Activated T-cell treated with anti-CD3 and anti-CD28 coated beads for 24 hours (primary cell): ENCODE measurements at regions not wholly inside any gene's neighbourhood (a gene's known extent, or its start where the extent isn't known, plus 50 kb on each side); places are given as distances from the start of the nearest gene placed in this dataset.

ENCODE experiments used
- DNase-seq: peaks from one replicate; pipeline ENCODE4 v3.0.0-alpha.2; 2020; ENCODE audit warnings: low read depth

DNA sequence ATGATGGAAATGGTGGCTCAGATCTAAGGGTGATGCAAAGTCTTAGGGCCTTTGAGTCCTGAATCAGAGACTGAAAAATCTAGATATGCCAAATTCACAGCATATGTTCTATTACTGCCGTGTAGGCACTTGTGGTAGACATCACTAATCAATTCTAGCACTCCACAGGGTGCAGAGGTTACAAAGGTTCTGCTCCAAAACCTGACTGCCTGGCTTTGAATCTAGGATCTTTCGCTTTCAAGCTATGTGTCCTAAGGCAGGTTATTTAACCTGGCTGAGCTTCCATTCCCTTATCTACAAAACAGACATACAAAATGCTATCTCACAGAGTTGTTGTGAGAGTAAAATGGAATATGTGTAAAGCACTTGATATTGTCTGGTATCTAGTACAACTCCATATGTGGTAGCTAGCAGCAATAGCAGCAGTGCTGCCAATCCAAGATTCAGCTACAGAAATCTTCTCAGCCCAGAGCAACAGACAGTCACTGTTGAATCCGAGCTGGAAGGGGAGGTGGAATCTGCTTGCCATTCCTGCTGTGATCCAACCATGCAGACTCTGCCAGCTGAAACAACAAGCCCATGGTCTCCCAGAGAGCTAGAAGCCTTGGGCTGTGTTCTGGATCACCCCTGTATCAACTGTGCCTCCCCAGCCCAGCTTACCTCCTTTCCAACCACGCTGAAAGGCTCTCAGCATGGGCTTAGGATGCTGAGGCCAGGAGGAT is 206.9 kb downstream of the TFAP2C start:
- DNase-seq: no peak

- no peak for DNase-seq
Observed at GRCh38 chr20:56839222-56839621, 210.1 kb downstream of the TFAP2C start.

GRCh38 chr20:56839786-56840185 is 210.7 kb downstream of the TFAP2C start:
- no peak for DNase-seq

DNA sequence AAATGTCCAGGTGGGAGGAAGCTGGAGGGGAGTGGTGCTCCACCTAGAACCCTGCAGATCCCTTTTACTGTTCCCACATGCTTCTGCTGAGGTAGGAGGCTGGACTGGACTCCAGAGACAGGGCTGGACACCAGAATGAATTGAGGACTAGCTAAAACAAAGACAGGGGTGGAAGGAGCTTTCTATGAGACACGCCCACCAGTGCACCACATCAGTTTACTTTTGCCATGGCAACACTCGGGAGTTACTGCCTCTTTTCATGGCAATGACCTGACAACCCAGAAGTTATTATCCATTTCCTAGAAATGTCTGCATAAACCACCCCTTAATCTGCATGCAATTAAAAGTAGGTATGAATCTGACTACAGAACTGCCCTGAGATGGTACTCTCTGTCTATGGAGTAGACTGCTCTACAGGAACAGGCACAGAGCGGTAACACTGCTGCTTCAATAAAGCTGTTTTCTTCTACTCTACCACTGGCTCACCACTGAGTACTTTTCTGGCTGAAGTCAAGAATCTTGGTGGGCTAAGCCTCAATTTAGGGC is 211.7 kb downstream of the TFAP2C start:
- DNase-seq: no peak

GRCh38 chr20:56841346-56841908 is 212.3 kb downstream of the TFAP2C start:
- no peak for DNase-seq

DNA sequence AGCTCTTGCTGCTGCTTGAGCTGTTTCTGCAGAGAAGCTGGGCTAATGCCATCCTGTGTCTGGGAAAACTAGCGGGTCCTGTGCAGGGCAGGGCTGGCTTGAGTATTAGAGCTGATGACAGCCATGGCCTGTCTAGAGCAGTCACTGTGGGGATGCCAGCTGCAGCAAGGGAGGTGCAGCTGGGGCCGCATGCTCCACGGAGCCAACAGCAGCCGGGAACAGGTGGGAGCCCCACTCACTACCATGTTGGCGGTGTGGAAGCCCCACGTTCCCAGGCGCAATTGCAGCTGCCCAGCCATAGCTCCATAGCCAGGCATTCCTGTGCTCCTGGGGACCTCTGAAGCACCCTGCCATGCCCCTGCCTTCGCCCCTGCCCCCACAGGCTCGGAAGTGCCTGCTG is 212.9 kb downstream of the TFAP2C start:
- DNase-seq: no peak

DNA sequence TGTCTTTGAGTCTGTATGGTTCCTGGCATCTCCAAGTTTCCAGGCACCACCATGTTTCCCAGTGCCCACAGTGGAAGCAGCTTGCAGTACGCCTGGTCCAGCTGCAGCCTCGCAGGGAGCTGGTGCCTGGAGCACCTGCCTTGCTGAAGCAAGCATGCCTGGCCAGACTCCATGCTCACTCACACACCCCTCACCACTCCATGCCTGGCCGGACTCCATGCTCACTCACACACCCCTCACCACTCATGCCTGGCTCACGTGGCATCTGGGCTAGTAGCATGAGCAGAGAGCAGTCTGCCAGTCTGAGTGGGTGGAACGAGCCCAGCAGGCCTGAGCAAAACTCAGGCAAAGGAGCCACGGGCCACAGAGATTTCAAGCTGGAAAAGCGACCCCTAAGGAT is 214.3 kb downstream of the TFAP2C start:
- no peak for DNase-seq

DNA sequence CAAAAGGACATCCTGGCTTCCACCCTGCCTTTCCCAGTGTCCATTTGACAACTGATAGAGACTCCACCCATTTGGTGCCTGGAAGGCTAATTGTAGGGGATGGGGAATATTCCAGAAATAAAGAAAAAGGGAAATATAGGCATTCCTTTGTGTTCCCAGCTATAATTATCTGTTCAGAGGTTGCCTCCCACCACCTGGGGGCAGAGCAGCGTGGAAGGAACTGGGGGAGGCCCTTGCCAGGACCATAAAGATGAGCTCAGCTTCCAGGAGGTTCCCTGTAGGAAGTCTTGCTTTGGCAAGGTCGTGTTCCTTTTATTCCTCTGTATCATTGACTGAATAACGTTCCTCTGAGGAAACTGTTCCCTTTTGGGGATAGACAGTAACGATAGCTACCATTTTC is 214.7 kb downstream of the TFAP2C start:
- no peak for DNase-seq

GRCh38 chr20:56845546-56846086 is 216.5 kb downstream of the TFAP2C start:
- no peak for DNase-seq

DNA sequence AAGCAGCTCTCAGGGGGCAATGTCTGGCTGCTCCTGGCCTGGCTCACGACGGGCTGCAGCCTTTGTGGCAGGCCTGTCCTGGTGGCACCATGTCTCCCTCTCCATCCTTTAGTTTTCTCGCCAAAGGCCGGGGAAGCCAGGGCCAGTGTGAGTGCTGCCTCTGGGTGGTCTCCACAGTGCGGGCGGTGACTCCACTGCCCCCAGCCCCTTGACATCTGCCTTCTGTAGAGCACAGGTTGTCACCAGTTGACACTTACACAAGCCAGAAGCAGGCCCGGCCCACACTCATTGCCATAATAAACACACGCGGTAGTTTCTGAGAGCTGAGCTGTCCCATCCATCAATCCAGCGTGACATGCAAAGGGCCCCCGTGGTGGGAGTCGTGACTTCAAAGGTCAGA is 219.5 kb downstream of the TFAP2C start:
- DNase-seq: no peak

DNA sequence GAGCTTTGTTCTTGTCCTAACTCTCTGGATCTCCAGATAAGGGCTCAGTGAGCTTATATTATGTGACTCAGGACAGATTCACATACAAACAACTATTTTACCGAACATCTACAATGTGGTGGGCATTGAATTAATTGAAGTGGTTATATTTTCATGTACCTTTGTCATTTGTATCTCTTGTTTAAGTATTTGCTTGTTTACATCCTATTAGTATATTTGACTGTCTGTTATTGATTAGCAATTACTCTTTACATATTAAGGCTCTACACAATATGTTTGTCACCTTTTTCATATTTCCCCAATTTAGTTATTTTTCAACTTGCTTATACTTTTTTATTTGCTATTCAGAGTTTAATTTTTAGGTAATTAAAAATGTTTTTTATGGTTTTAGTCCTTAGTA is 222.4 kb downstream of the TFAP2C start:
- DNase-seq: no peak

DNA sequence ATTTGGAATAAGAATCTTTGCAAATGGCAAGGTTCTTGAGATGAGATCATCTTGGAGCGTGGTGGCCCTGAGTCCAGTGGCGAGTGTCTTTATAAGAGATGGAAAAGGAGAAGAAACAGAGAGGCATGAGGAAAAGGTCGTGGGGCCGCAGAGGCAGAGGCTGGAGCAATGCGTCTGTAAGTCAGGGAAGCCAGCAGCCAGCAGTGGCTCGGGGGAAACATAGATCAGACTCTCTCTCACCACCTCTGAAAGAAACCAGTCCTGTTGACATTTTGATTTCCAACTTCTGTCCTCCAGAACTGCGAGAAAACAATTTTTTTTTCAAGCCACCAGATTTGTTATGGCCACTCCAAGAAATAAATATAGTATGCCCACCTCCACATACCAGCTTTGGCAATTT is 226.6 kb downstream of the TFAP2C start:
- DNase-seq: no peak

DNA sequence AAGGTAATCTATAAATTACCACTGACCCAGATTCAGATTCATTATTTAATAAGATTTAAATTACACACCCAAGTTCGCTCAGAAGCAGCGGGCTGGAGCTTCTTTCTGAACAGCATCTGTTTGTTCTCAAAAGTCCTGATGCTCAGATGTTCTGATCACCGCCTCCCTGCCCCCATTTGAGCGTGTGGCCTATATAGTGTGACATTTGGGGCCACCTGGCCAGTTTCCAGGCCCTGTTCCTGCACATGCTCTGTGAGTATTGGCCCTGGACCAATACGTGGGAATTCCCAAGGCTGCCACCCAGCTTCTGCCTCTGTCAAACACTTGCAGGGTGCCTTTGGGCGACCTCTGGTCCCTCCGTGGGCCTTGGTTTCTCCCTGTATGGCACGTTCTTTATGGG is 228.8 kb downstream of the TFAP2C start:
- no peak for DNase-seq

- no peak for DNase-seq
Observed at GRCh38 chr20:56859039-56859800, 230.1 kb downstream of the TFAP2C start.

- DNase-seq: no peak
Observed at GRCh38 chr20:56859801-56860261, 230.7 kb downstream of the TFAP2C start.

GRCh38 chr20:56860413-56860812 is 231.3 kb downstream of the TFAP2C start:
- no peak for DNase-seq

GRCh38 chr20:56861590-56861989 is 232.5 kb downstream of the TFAP2C start:
- no peak for DNase-seq

DNA sequence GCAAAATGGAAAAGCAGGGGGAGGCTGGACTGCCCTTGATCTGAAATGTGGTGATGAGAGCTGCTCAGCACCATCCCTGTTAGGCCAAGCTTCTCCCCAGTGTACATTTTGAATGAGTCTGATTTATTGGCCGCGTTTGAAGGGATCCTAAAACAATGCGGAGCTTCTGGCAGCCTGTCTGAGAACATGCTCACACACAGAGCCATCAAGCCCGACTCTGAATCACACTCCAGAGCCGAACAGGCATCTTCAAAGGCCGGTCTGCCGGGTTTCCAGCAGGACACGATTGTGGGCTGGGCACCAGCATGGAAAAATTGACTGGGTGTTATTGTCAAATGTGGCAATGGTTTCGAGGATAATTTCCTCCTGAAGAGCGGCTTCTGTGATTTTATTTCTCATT is 235.9 kb downstream of the TFAP2C start:
- DNase-seq: no peak

GRCh38 chr20:56867128-56867527 is 238.0 kb downstream of the TFAP2C start:
- no peak for DNase-seq

GRCh38 chr20:56868746-56869145 is 239.6 kb downstream of the TFAP2C start:
- DNase-seq: no peak

DNA sequence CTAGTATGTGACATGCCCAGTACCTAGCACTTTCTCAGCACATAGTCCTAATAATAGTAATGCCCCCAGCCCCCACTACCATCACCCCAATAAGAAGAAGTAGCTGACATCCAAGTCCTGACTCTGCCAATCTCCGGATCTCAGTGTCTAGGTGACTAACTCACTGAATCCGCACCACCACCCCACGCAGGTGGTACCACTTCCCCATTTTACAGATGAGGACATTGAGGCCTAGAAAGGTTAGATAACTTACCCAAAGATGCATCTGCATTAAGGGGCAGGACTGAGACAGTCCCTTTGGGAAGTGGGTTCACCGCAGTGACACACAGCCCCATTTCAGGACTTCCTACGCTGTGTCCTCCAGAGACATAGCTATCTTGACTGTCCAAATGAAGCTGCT is 241.2 kb downstream of the TFAP2C start:
- no peak for DNase-seq

DNA sequence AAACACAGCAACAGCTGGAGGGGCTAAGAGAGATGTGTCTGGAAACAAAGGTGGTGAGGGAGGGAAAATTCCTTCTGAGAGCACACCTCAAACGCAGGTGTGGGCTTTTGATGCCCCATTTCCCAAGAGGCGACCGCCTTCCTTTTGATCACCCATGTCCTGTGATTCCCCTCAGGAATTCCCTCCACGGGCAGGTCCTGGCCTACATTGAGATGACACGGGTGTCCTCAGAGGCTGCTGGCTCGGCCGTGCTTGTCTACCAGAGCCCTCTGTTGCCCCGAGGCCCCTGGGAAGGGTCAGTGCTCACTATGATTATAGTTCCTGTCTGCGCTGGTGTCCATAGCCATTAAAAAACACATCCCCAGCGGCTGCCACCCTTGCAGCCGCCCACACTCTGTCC is 242.6 kb downstream of the TFAP2C start:
- no peak for DNase-seq
